ENCODE measurements at regions not wholly inside any gene's neighbourhood (a gene's known extent, or its start where the extent isn't known, plus 50 kb on each side); places are given as distances from the start of the nearest gene placed in this dataset.

GRCh38 chr5:17356551-17356950 lies 139.1 kb downstream of the BASP1 start:
- Mint-ChIP-seq H3K36me3 (ENCODE audit: insufficient read depth, unreplicated experiment) (no peaks in the 10 kb centered on the region), H3K27me3 (ENCODE audit: insufficient read depth, unreplicated experiment) (no peaks in the 10 kb centered on the region), H3K27ac (ENCODE audit: unreplicated experiment) (no peak overlapping the region), H3K4me3 (ENCODE audit: unreplicated experiment) (no peak overlapping the region), H3K4me1 (ENCODE audit: low read depth, unreplicated experiment) (peaks cover 10% of the 10 kb centered on the region), H3K9me3 (ENCODE audit: unreplicated experiment) (peaks cover 13% of the 10 kb centered on the region)
- Histone ChIP-seq H3K9me3 (no peaks in the 10 kb centered on the region), H3K4me1 (peaks cover 6% of the 10 kb centered on the region), H3K27me3 (replicated peaks; ENCODE audit: control insufficient read depth, insufficient read depth, low read length) (no peaks in the 10 kb centered on the region), H3K4me3 (ENCODE audit: low read depth, low read length) (no peak overlapping the region), H3K36me3 (ENCODE audit: control insufficient read depth, insufficient read depth, low read length) (no peaks in the 10 kb centered on the region)
- no peak for TF ChIP-seq CTCF (IDR thresholded peaks at IDR 0.05; ENCODE audit: insufficient read depth in 1 of 2, low read depth in 1 of 2, low read length in 1 of 2, severe bottlenecking in 1 of 2, unreplicated experiment in 1 of 2)
- intact Hi-C loops (cut with micrococcal nuclease; ENCODE audit: unreplicated experiment) = no loop called here
- CTCF ChIA-PET = no interaction called here
- POLR2A ChIA-PET = no interaction called here
- no peak for DNase-seq
- no TSS peak for BruUV-seq (replicated peaks)

GRCh38 chr5:17357504-17357903 lies 140.1 kb downstream of the BASP1 start:
- no peak overlapping the region for H3K4me3 Mint-ChIP-seq (ENCODE audit: unreplicated experiment)
- H3K9me3 Mint-ChIP-seq (ENCODE audit: unreplicated experiment) = peaks cover 18% of the 10 kb centered on the region
- H3K36me3 Mint-ChIP-seq (ENCODE audit: insufficient read depth, unreplicated experiment) = no peaks in the 10 kb centered on the region
- POLR2A ChIA-PET = no interaction called here
- Histone ChIP-seq H3K4me3 (ENCODE audit: low read depth, low read length) (no peak overlapping the region), H3K27me3 (replicated peaks; ENCODE audit: control insufficient read depth, insufficient read depth, low read length) (no peaks in the 10 kb centered on the region), H3K9me3 (no peaks in the 10 kb centered on the region), H3K36me3 (ENCODE audit: control insufficient read depth, insufficient read depth, low read length) (no peaks in the 10 kb centered on the region), H3K4me1 (peaks cover 11% of the 10 kb centered on the region)
- CTCF ChIA-PET = no interaction called here
- H3K4me1 Mint-ChIP-seq (ENCODE audit: low read depth, unreplicated experiment) = peaks cover 15% of the 10 kb centered on the region
- H3K27ac Mint-ChIP-seq (ENCODE audit: unreplicated experiment) = no peak overlapping the region
- no peak for TF ChIP-seq CTCF (IDR thresholded peaks at IDR 0.05; ENCODE audit: insufficient read depth in 1 of 2, low read depth in 1 of 2, low read length in 1 of 2, severe bottlenecking in 1 of 2, unreplicated experiment in 1 of 2)
- no TSS peak for BruUV-seq (replicated peaks)
- no peak for DNase-seq
- no peaks in the 10 kb centered on the region for H3K27me3 Mint-ChIP-seq (ENCODE audit: insufficient read depth, unreplicated experiment)
- intact Hi-C loops (cut with micrococcal nuclease; ENCODE audit: unreplicated experiment) = no loop called here

- H3K9me3 ChIP-seq = no peaks in the 10 kb centered on the region
- CTCF ChIA-PET = no interaction called here
- no peak overlapping the region for H3K27ac Mint-ChIP-seq (ENCODE audit: unreplicated experiment)
- BruUV-seq (replicated peaks) = no TSS peak
- TF ChIP-seq CTCF (IDR thresholded peaks at IDR 0.05; ENCODE audit: insufficient read depth in 1 of 2, low read depth in 1 of 2, low read length in 1 of 2, severe bottlenecking in 1 of 2, unreplicated experiment in 1 of 2) = no peak
- no peak for DNase-seq
- H3K4me3 Mint-ChIP-seq (ENCODE audit: unreplicated experiment) = no peak overlapping the region
- no peaks in the 10 kb centered on the region for H3K27me3 Mint-ChIP-seq (ENCODE audit: insufficient read depth, unreplicated experiment)
- H3K4me1 Mint-ChIP-seq (ENCODE audit: low read depth, unreplicated experiment) = peaks cover 20% of the 10 kb centered on the region
- H3K9me3 Mint-ChIP-seq (ENCODE audit: unreplicated experiment) = peaks cover 18% of the 10 kb centered on the region
- H3K36me3 ChIP-seq (ENCODE audit: control insufficient read depth, insufficient read depth, low read length) = no peaks in the 10 kb centered on the region
- H3K4me1 ChIP-seq = peaks cover 15% of the 10 kb centered on the region
- no peaks in the 10 kb centered on the region for H3K36me3 Mint-ChIP-seq (ENCODE audit: insufficient read depth, unreplicated experiment)
- no peak overlapping the region for H3K4me3 ChIP-seq (ENCODE audit: low read depth, low read length)
- POLR2A ChIA-PET = no interaction called here
- intact Hi-C loops (cut with micrococcal nuclease; ENCODE audit: unreplicated experiment) = no loop called here
- H3K27me3 ChIP-seq (replicated peaks; ENCODE audit: control insufficient read depth, insufficient read depth, low read length) = no peaks in the 10 kb centered on the region
Measured at GRCh38 chr5:17358031-17358430, 140.0 kb upstream of the TAF11L2 start.
